Neural progenitor cell (in vitro differentiated cells): ENCODE measurements at regions not wholly inside any gene's neighbourhood (a gene's known extent, or its start where the extent isn't known, plus 50 kb on each side); places are given as distances from the start of the nearest gene placed in this dataset.

ENCODE experiments used
- CTCF ChIP-seq: fragments of 200-600 bp; sonication (generic); IDR thresholded peaks from 2 replicates; pipeline ENCODE4 v1.5.1; 2017; ENCODE audit warnings: antibody characterized with exemption, mild to moderate bottlenecking
- EZH2 ChIP-seq: fragments of 200-600 bp; sonication (generic); IDR thresholded peaks from 2 replicates; pipeline ENCODE4 v1.6.1; 2017; ENCODE audit warnings: antibody characterized with exemption, mild to moderate bottlenecking, moderate library complexity

GRCh38 chrX:148269513-148269912 lies 230.9 kb upstream of the AFF2 start:
- TF ChIP-seq CTCF (no peak), EZH2 (no peak)
